ENCODE measurements at regions not wholly inside any gene's neighbourhood (a gene's known extent, or its start where the extent isn't known, plus 50 kb on each side); places are given as distances from the start of the nearest gene placed in this dataset.

DNA sequence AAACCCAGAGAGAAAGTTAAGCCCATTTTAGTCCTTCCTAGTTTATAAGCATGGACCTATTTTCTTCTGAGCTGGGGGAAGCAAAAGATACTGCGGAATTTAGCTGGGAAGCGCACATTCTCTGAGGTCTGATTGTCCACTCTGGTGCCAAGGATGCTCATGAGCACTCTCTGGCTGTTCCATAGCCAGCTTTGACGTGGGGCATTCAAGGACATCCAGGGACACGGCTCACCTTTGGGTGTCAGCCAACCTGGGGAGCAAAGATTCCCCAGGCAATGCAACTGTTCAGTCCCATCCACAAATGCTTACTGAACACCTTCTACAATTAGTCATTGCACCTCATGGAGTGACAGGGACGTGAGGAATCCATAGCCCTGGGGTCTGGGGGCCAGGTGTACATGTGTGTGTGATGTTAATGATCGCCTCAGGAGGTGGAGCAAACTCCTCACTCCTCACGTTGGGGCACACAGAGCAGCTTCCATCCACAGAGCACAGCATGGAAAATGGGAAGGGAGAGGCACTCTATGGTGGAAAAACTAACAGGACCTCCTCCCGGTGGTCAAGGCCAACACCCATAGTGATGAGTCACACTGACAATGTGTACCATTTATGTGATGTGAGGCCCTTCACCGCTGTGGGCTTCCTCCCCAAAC, 67.5 kb upstream of the IGFBP3 start:
- no peak for DNase-seq

- no peak for DNase-seq
Measured at GRCh38 chr7:45987521-45988290, 66.6 kb upstream of the IGFBP3 start.

- no peak for DNase-seq
Measured at GRCh38 chr7:45986355-45987298, 65.6 kb upstream of the IGFBP3 start.

DNA sequence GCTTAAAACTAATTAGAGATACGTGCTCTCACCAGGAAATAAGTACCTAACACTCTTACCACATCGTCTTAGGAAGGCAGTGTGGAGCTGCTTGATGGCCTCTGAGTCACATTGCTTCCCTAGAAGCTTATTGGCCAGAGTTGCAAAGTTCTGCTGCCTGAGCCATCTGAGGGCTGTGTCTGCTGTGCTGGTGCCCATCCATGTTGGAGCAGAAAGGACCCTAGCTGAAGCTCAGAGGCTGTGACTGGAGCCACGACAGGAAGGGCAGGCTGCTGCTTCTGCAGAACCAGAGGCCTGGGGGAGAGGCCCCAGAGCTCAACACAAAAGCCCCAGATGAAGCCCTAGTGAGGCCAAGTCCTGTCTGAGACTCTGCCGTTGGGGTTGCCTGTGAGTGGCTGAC, 64.8 kb upstream of the IGFBP3 start:
- DNase-seq: no peak

- DNase-seq: no peak
Measured at GRCh38 chr7:45984386-45985295, 63.6 kb upstream of the IGFBP3 start.

- DNase-seq: no peak
Measured at GRCh38 chr7:45983720-45984255, 62.7 kb upstream of the IGFBP3 start.

- no peak for DNase-seq
Measured at GRCh38 chr7:45982907-45983719, 62.0 kb upstream of the IGFBP3 start.

DNA sequence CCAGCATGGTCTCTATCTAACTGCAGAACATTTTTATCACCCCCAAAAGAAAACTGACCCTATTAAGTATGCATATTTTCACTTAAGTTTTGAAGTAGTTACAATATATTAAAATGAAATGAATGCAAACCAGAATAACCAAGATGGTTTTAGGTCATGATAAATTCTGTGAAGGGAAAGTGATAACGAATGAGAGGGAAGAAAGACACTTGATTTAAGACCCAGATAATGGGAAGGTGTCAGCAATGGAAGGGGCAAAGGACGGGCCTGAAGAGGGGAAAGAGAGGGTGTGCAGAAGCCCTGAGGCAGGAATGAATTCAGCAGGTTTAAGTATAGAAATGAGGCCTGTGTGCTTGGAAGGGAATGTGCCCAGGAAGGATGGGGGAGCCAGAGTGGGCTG, 61.1 kb upstream of the IGFBP3 start:
- DNase-seq: no peak

DNA sequence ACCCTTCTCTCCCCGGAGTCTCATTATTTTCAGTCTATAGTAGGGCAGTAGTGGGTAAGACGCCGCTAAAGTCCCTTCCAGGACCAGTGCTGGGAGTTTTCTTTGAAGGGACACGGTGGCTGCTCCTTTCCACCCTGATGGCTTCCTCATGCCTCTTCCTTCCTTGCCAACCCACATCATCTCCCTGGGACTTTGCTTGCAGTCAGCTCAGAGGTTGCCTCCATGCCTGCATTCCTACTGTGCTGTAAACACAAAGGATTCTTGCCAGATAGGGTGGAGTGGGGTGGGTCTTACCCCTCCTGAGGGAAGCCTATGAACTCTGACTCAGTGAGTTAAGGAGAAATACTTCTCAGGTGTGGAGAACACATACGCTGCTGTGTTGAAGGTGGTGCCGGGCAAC, 59.9 kb upstream of the IGFBP3 start:
- no peak for DNase-seq

DNA sequence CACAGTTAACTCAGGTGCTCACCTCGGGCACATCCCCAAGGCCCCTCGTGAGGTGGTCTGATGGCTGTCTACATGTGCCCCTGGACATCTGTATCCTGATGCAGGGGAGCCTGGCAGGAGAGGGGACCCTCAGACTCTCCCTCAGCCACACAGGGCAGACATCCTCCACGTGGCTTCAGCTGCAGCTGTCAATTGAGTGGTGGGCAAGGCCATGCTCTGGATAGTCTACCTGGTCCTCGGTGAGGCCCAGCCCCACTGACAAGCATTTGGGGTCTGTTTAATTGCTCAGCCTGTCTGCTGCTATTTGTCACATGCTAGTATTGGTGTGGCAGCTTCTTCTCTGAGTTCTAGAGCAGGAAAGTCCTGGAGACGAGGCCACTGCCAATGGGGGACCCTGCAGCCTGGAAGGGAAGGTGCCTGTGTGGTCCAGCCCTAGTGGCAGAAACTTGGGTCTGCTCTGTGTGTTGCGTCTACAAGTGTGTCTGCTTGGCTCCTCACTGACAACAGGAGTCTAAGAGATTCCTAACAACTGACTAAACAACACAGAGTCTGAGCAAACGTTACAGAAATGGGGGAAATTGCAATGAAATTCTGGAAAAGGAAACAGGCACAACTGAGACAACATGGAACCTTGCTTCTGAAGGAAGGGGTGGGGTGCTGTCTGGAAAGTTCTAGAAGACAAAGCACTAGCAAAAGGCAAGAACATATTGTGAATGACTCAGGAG, 59.3 kb upstream of the IGFBP3 start:
- DNase-seq: no peak

DNA sequence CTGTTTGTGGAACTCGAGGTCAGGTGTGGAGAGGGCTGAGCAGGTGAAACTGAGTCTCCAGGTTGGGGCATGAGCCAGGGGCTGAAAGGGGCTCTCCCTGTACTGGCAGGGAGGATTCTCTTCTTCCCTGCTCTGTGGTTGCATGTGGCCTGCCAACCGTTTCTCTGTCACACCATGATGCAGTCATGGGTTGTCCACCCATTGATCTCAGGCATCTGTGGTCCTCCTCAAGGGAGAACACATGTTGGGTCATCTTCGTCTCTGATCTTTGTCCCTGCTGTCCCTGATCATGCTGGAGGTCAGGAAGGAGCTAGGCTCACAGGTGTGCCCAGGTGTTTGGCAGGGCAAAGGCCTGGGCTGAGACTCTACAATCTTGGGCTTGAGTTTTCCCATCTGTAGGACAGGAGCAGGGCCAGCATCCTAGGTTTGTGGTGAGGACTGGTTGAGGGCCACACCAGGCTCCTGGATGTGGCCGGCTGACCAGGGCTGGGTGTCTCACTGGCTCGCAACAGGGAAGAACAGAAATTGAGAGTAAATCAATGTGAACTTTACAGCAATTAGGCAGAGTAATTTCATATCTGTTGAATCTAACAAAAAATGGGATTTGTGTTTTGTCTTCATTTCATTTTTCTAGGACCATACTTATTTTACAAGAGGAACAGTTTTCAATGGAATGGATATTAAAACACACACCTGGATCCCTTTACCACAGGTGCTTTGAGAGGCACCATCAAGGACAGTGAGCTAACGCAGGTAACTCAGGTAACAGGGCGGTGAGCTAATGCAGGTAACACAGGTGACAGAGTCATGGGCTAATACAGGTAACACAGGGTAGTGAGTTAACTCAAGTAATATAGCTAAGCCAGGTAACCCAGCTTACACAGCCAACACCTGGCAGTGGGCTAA, 58.5 kb upstream of the IGFBP3 start:
- DNase-seq: no peak

- DNase-seq: no peak
Measured at GRCh38 chr7:45978731-45979211, 57.7 kb upstream of the IGFBP3 start.

DNA sequence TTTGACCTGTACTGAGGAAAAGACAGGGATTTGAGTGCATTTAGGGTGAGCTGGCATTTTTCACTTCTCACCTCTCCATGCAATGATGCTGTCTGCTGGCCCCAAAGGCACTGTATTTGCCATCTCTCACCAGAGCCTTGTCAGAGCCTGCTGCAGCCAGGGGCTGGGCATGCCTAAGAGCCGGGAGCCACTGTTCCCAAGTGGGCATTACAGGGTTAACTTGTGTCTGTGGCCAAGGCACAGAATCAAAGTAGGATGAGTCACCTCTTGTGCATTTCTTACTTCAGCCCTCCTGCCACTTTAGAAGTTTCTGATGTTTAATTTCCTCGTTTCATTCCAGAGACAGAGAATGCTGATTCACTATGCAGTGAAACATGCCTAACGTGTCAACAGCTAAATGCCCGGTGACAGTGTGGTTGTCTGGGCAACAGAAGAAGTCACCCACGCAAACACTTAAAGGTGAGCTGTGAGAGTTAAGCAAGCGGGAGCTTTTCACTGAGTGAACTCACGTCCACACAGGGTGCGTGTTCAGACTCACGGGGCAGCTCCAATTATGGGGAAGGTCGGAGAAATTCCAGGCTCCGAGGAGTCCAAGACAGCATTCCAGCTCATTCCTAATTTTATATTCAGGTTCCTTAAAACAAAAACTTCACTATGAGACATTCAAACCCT, 57.1 kb upstream of the IGFBP3 start:
- DNase-seq: peak; percentile 44

- DNase-seq: no peak
Measured at GRCh38 chr7:45977256-45977780, 56.2 kb upstream of the IGFBP3 start.

DNA sequence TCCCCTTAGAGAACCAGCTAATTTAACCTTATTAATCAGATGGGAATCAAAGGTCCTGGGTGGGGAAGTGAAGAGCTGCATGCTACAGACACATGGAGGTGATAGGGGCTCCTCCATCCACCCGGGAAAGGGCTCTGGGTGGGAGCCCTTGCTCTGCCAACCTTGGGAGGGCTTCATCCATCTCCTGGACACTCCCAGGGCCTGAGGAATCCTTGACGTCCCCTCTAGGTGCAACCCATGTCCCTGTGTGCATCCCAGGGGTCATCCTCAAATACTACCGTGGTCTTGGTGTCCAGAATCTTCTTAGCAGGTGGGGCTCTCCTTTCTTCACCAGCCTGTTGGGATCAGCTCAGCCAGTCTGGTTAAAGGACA, 55.4 kb upstream of the IGFBP3 start:
- DNase-seq: no peak

GRCh38 chr7:45975847-45976484, 54.9 kb upstream of the IGFBP3 start:
- DNase-seq: no peak

- DNase-seq: no peak
Measured at GRCh38 chr7:45975367-45975766, 54.3 kb upstream of the IGFBP3 start.
